ENCODE measurements at regions not wholly inside any gene's neighbourhood (a gene's known extent, or its start where the extent isn't known, plus 50 kb on each side); places are given as distances from the start of the nearest gene placed in this dataset.

DNA sequence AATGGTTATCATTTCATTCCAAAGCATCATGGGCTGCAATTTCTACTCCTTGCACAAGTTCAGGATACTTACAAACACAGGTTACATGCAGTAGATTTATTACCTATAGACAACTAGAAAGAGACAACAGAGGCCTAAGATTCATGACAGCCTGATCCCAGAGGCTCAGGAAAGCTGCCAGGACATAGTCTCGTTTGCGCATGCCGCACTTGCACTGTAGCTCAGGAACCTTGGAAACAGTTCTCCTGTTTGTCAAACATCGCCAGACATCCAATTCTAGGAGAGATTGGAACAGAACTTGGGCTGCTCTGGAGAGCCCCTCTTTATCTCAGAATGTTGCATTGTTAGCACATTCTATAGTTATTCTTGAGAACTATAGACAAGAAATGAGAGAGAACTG, 216.2 kb upstream of the CDC14C start:
- Histone ChIP-seq H3K9me3 (ENCODE audit: insufficient read depth in 2 of 2, low read depth in 1 of 2, low read length in 1 of 2) (no peaks in the 10 kb centered on the region), H2AFZ (ENCODE audit: low read length) (no peak overlapping the region), H3K4me1 (replicated peaks in 1 of 4; ENCODE audit: control insufficient read depth in 3 of 4, insufficient read depth in 4 of 4, low read length in 3 of 4) (no peaks in the 10 kb centered on the region; a peak in 1 of 7 replicates), H3K23ac (ENCODE audit: insufficient read length) (no peak overlapping the region), H3K14ac (ENCODE audit: insufficient read length) (no peak overlapping the region), H4K8ac (ENCODE audit: extremely low read depth, insufficient read depth, low read length) (no peak overlapping the region), H3K18ac (ENCODE audit: extremely low read depth, low read length) (no peak overlapping the region), H3K23me2 (ENCODE audit: low read depth, low read length) (no peaks in the 10 kb centered on the region), H3K79me2 (ENCODE audit: control insufficient read depth in 1 of 2, insufficient read depth in 2 of 2, low read length in 2 of 2) (no peaks in the 10 kb centered on the region), H3K4me3 (ENCODE audit: extremely low read depth in 1 of 4, insufficient read depth in 2 of 4, low read depth in 3 of 4, low read length in 4 of 4) (no peak overlapping the region), H2BK12ac (ENCODE audit: low read depth, low read length) (no peak overlapping the region), H4K20me1 (replicated peaks in 1 of 2; ENCODE audit: control insufficient read depth in 1 of 2, insufficient read depth in 2 of 2, low read length in 2 of 2) (no peaks in the 10 kb centered on the region), H2BK20ac (ENCODE audit: low read length) (no peak overlapping the region), H3K27me3 (replicated peaks in 1 of 4; ENCODE audit: control insufficient read depth in 3 of 4, extremely low read depth in 1 of 4, insufficient read depth in 3 of 4, low read length in 3 of 4) (no peaks in the 10 kb centered on the region), H2BK120ac (replicated peaks; ENCODE audit: low read depth, low read length) (no peak overlapping the region), H4K5ac (ENCODE audit: insufficient read length, low read depth, low read length) (no peak overlapping the region), H2BK5ac (ENCODE audit: low read depth, low read length) (no peak overlapping the region), H3K4ac (replicated peaks; ENCODE audit: insufficient read length, low read depth, low read length) (no peak overlapping the region), H4K91ac (replicated peaks; ENCODE audit: insufficient read length, low read length) (no peak overlapping the region), H2AK5ac (ENCODE audit: low read depth, low read length) (no peak overlapping the region), H3K4me2 (ENCODE audit: insufficient read depth in 1 of 2, low read depth in 2 of 2, low read length in 2 of 2) (no peak overlapping the region), H2BK15ac (ENCODE audit: low read length) (no peak overlapping the region), H3K27ac (ENCODE audit: low read depth, low read length) (no peak overlapping the region), H3K79me1 (ENCODE audit: low read depth, low read length) (no peaks in the 10 kb centered on the region), H3K36me3 (ENCODE audit: control insufficient read depth in 2 of 4, insufficient read depth in 4 of 4, low read length in 3 of 4) (no peaks in the 10 kb centered on the region), H3K9ac (replicated peaks in 1 of 4; ENCODE audit: extremely low read depth in 1 of 4, low read depth in 3 of 4, low read length in 3 of 4) (no peak overlapping the region), H3K56ac (replicated peaks; ENCODE audit: insufficient read length, low read depth, low read length) (no peak overlapping the region)
- ChIA-PET CTCF (ENCODE audit: partially characterized antibody) (interaction anchor here (0.6 kb wide), 1 partner anchor 165 kb away, joined by 3 read pairs; no protein-coding TSS in a partner anchor), POLR2A (ENCODE audit: partially characterized antibody) (no interaction called here)
- DNase-seq (ENCODE audit: low read depth in 1 of 2, low spot score in 2 of 2), result no peak
- no peak for FAIRE-seq
- WGBS, 2 experiments (ENCODE audit: extremely low coverage in 1 of 2, insufficient coverage in 1 of 2, insufficient read length in 1 of 2, insufficient replicate concordance in 2 of 2, low coverage in 1 of 2, low lambda C conversion rate in 2 of 2, missing lambda C conversion rate in 1 of 2), result 92% methylated on average over 4 of the region's 4 CpGs; no CpG with 5 or more reads in 1 of the 2 experiments
- no peak for TF ChIP-seq SP4 (IDR thresholded peaks at IDR 0.05; ENCODE audit: low read length)
- no peak for TF ChIP-seq RBBP5 (IDR thresholded peaks at IDR 0.05; ENCODE audit: borderline replicate concordance, low read depth, low read length)
- TF ChIP-seq SRF (IDR thresholded peaks at IDR 0.05; ENCODE audit: low read depth, low read length), result no peak
- no peak for TF ChIP-seq NRF1 (IDR thresholded peaks at IDR 0.05; ENCODE audit: low read depth, low read length)
- TF ChIP-seq ATF3 (IDR thresholded peaks at IDR 0.05; ENCODE audit: insufficient read depth, low read depth, low read length), result no peak
